HG03159 (cell line): ENCODE measurements at regions not wholly inside any gene's neighbourhood (a gene's known extent, or its start where the extent isn't known, plus 50 kb on each side); places are given as distances from the start of the nearest gene placed in this dataset.
"Not testable (repeated sequence)": the region's sequence is repeated elsewhere in the genome, so short reads cannot be mapped to it uniquely, and the experiment has no call there.

Experiments used
- ATAC-seq: cut with Tn5 transposase; IDR thresholded peaks from one replicate; pipeline ENCODE4 v1.9.1; 2021; ENCODE audit warnings: mild to moderate bottlenecking, moderate library complexity; ENCODE audit not compliant: unreplicated experiment

DNA sequence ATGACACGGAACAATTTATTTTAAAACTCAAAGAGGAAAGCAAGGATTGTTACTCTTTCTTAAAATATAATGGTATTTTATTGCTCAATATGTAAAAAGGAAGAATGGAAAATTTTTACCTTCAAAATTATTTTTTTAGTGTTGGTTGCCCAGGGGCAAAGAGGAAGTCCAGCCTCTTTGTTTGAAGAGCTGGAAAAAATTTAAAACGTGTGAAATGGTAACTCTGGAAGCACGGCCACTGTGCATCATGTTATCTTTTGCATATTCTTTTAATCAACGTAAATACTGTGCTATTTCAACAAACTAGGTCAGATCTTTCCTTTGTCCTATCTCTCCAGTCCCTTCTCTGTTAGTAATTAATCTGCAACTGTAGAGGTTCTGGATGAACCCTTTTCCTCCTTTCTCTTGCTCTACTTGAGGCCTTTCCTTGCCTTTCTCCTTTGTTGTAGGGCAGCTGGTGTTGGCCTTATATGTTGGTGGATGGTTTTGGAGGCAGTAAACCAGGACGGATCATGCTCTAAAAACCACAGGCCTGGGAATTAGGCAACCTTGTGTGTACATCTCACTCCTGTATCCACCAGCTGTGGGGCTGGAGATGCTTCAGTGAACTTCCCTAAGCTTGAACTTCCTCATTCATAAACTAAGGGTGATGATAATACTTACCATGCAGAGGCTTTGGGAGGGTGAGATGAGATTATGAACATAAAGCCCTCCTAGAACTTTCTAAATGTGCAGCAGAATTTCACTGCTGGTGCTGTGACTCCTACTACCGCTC lies 143.3 kb downstream of the PRL start:
- ATAC-seq = no peak

DNA sequence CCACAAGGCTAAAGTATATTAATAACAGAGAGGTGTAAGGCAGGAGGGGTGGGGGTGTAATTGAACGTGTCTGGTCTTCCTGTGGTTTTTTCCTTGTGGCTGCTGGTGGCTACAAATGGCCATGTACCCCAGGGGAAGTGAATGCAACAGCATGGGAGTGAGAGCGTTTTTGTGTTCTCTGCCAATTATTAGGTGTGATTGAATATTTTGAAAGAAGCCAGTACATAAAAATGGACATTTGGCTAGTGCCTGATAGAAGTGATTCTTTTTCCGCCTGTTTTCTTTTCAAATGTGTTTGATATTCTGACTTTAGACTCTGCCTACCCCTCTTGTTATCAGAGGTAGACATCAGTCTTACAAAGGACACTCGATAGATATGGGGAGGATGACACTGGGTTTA lies 141.3 kb downstream of the PRL start:
- ATAC-seq = no peak

DNA sequence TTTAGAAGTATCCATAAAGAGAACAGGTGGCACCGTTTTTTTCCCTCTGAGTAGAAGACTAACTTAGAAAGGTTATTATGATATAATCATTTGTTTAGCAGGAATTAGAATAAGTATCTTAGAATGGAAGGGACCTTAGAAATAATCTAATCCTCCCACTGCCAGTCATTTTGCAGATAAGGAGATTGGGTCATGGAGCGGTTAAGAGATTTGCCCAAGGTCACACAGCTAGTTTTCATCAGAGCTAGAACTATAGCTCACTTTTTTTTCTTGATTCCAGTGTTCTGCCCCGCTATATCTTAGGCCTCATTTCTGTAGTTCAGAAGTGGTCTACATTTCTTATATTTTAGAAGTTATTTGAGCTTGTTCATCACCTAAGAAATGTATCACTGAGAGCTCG lies 139.6 kb downstream of the PRL start:
- no peak for ATAC-seq

DNA sequence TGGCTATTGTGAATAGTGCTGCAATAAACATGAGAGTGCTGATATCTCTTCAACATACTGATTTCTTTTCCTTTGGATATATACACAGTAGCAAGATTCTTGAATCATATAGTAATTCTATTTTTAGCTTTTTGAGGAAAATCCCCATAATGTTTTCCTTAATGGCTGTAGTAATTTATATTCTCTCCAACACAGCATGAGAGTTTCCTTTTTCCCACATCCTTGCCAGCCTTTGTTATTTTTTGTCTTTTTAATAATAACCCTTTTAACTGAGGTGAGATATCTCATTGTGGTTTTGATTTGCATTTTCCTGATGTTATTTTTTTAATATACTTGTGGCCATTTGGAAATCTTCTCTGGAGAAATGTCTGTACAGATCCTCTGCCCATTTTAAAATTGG lies 132.6 kb downstream of the PRL start:
- no peak for ATAC-seq

DNA sequence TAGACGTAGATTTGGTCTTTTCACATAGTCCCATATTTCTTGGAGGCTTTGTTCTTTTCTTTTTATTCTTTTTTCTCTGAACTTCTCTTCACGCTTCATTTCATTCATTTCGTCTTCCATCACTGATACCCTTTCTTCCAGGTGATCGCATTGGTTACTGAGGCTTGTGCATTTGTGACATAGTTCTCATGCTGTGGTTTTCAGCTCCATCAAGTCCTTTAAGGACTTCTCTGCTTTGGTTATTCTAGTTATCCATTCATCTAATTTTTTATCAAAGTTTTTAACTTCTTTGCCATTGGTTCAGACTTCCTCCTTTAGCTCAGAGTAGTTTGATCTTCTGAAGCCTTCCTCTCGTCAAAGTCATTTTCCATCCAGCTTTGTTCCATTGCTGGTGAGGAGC lies 125.8 kb downstream of the PRL start:
- not testable (repeated sequence) for ATAC-seq

DNA sequence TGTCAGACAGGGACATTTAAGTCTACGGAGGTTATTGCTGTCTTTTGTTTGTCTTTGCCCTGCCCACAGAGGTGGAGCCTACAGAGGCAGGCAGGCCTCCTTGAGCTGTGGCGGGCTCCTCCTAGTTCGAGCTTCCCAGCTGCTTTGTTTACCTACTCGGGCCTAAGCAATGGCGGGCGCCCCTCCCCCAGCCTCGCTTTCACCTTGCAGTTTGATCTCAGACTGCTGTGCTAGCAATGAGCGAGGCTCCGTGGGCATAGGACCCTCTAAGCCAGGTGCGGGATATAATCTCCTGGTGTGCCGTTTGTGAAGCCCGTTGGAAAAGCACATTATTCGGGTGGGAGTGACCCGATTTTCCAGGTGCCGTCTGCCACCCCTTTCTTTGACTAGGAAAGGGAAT lies 125.0 kb downstream of the PRL start:
- not testable (repeated sequence) for ATAC-seq

DNA sequence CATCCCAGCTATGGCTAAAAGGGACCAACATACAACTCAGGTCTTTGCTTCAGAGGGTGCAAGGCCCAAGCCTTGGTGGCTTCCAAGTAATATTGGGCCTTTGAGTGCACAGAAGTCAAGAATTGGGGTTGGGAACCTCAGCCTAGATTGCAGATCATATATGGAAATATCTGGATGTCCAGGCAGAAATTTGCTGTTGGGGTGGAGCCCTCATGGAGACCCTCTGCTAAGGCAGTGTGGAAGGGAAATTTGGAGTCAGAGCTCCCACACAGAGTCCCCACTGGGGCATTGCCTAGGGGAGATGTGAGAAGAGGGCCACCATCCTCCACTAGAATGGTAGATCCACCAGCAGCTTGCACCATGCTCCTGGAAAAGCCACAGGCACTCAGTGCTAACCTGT lies 123.5 kb downstream of the PRL start:
- ATAC-seq = no peak

DNA sequence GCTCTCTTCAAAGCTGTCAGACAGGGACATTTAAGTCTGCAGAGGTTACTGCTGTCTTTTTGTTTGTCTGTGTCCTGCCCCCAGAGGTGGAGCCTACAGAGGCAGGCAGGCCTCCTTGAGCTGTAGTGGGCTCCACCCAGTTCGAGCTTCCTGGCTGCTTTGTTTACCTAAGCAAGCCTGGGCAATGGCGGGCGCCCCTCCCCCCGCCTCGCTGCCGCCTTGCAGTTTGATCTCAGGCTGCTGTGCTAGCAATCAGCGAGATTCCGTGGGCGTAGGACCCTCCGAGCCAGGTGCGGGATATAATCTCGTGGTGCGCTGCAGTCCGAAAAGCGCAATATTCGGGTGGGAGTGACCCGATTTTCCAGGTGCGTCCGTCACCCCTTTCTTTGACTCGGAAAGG lies 116.6 kb downstream of the PRL start:
- not testable (repeated sequence) for ATAC-seq

DNA sequence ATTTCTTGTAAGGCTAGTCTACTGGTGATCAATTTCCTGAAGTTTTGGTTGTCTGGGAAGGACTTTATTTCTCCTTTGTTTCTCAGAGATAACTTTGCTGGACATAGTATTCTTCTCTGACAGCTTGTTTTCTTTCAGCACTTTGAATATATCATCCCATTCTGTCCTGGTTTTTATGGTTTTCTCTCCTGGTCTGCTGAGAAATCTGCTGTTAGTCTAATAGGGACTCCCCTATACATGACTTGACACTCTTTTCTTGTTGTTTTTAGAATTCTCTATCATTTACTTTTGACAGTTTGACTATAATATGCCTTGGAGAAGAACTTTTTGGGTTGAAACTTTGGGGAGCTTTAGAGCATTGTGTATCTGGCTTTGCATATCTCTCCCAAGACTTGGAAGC lies 112.5 kb downstream of the PRL start:
- no peak for ATAC-seq

DNA sequence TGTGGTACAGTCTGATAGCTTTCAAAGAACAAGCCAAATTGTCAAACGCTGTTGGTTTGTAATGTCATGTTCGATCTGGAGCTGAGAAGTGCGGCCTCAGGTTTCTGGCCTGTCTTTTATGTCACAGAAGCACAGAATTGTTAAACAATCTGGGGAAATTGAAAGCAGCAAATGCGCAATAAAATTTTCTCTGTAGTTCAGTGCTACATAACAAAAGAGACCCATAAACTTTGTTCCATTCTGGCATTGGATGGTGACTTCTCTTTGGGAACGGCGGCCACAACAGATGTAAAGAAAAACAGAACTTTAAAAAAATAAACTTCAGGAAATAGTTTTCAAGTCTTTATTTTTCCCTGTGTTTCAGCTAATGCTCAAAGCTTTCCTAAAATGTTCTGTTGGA lies 106.9 kb downstream of the PRL start:
- ATAC-seq = no peak

DNA sequence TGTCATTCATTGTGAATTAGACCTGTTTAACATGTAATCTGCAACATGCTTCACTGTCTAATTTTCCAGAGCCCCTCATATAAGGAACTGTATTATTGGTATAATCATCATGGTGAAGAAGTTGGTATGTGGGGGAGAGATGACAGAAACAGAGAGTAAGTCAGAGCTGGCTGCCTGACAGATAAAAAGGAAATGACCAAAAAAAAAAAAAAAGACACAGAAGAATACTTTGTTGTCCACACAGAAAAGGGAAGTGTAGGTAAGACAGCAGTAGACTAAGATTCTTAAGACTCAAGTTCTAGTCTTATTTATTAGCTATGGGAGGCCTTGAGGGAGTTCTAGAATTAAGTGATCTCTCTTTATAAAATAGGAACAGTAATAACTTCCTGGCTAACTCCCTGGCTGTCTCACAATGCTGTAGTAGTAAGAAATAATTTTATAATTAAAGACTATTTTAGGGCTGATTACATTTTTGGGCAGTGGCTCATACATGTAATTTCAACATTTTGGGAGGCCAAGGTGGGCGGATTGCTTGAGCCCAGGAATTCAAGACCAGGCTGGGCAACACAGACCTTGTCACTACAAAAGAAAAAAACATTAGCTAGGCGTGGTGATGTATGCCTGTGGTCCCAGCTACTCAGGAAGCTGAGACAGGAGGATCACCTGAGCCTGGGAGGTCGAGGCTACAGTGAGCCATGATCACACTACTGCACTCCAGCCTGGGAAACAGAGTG lies 102.5 kb downstream of the PRL start:
- no peak for ATAC-seq

DNA sequence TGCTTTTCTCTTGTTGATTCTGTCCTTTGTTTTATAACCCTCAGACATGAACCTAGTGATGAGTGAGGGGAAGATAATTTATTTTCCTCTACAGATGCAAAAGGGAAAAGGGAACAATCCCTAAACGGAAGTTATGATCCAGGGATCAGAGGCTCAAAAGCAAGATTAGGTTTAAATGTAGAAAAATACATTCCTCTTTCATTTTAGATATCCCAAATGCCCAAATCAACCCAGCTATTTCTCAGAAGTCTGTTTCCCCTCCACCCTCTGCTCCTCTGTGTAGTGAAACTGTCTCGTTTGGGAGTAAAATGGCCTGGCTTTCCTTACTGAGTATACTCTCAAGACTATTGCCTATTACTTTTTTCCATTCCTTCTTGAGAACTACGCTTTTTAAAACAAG lies 97.1 kb downstream of the PRL start:
- ATAC-seq = no peak

DNA sequence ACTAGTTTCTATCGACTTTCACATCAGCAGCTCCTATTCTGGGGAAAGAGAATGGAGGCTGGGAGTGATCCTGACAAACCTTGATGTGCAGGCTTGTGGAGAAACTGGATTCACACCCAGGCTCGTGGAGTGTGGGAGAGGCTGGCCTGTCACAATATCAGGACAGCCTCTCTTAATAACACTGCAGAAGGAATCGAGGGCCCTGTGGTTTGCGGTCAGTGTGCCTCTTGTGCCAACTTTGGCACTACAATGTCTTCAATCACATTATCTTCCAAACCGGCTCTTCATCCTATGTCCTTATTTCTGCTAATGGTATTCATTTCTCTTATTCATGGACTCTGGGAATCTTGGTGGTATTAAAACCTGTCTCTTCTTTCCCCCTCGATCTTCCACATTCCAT lies 92.7 kb downstream of the PRL start:
- ATAC-seq = no peak

DNA sequence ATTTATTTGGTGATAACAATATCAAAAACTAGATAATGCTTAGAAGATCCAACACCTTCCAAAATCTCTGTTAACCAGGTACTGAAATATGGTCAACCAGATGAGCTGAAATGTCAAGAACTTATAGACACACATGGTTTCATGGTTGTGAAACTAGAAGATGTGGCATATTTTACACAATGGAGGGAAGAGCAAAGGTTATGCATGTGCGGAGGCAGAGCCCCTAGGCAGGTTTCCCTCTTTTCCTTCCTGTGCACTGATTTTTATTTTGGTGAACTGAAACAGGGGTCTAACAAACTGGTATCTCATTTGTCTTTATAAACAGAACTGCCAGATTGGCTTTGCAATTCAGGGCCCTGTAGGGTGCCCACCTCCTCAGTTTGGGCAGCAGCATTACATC lies 91.6 kb downstream of the PRL start:
- ATAC-seq = no peak

DNA sequence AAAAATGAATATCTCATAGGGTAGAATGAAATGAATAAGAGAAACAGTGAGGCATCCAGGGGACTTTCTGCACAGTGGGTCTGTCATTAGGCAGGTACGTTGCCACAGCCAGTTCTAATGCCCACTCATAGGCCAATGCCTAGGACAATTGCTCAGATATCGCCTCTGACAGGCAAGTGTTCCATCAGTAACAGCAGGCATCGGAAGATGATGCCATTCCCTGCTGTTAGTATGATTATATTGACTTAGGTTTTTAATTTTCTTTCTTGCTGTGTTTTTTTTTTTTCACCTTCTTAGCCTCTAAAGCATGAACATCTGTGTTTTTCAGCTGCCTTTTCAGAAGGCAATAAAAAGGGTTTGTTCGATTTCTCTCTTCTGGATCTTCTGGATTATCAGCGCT lies 90.7 kb downstream of the PRL start:
- ATAC-seq = no peak

DNA sequence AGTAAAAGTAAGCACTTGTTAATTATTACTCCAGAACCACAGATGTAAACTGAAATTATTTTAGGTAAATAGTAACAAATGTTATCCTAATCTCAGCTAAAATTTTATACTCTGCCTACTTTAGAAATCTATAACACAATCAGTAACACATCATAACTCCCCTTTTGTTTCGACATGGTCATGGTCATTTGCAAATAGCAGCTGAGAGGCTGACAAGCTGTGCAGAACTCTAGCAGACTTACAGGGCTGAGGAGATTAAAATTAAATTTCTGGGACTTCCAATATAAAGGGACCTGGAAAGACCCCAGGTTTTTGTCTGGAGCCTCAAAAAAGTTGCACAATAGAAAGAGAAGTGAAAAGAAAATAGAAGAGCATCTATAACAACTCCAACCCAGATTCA lies 88.8 kb downstream of the PRL start:
- no peak for ATAC-seq

DNA sequence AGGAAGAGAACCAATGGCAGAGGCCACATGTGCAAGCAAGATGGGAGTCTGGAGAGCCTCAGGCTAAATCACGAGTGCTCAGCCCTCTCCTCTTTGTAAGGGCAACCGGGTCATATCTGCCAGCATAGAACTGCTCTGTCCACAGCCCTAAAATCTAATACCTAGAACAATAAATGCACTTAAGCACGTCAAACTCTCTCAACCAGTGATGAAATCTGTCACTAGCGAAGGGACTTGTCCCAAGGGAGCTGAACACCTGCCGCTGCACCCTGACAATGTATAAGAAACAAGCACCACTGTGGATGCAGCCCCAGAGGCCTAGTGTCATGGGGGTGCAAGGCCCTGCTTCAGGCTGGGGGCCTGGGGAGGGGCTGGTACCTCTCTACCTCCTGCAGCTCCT lies 82.5 kb downstream of the PRL start:
- ATAC-seq = no peak

DNA sequence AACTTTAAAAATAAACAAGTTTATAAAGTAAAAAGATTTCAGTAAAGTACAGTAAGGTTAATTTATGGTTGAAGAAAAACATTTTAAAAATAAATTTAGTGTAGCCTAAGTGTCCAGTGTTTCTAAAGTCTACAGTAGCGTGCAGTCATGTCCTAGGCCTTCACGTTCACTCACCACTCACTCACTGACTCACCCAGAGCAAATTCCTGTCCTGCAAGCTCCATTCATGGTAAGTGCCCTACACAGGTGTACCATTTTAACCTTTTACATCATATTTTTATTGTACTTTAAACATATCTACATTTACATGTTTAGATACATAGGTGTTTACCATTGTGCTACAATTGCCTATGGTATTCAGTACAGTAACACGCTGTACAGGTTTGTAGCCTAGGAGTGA lies 81.4 kb downstream of the PRL start:
- not testable (repeated sequence) for ATAC-seq

DNA sequence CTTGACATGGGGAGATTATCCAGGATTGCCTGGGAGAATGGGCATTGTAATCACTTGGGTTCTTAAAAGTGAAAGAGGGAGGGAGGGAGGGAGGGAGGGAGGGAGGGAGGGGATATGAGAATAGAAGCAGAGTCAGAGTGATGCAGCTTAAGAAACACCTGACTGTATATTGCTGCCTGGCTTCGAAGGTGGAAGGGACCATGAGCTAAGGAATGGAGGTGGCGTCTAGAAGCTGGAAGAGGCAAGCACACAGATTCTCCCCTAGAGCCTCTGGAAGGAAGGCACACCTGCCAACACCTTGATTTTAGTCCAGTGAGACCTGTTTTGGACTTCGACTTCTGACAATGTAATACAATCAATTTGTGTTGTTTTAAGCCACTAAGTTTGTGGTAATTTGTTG lies 78.4 kb downstream of the PRL start:
- no peak for ATAC-seq

DNA sequence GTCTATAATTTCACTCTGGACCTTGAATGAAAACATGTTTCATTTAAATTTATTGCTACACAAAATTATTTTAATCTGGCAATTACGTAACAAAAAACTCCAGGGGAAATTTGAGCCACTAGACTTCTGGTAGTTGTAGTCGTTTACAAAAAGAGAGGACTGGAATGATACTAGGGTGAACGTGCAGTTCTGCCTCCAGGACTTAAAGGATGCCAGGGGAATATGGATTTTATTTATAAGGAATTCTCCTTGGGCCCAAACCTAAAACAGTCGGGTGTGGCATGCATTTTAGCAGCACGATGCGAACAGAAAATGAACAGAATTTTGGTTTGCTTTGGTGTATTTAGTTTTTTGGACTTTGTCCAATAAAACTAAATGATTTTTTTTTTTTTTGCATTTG lies 76.9 kb downstream of the PRL start:
- ATAC-seq = no peak

DNA sequence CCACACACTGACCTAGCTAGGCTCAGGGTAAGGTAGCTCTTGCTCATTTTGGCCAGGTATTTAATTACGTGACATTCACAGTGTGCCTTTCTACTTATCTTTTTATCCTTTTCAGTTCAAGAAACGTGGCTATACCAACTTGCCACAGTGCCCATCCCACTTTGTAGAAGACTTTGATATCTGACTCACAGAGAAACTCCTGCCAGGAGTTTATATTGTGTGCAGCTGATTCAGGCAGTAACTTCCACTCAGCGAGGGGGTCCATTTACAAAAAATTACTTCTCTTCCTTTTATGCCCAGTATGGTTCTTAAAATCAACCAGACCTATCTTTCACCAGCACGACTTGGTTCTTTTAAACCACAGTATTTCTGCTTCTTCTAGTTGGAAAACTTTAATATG lies 75.6 kb downstream of the PRL start:
- no peak for ATAC-seq

DNA sequence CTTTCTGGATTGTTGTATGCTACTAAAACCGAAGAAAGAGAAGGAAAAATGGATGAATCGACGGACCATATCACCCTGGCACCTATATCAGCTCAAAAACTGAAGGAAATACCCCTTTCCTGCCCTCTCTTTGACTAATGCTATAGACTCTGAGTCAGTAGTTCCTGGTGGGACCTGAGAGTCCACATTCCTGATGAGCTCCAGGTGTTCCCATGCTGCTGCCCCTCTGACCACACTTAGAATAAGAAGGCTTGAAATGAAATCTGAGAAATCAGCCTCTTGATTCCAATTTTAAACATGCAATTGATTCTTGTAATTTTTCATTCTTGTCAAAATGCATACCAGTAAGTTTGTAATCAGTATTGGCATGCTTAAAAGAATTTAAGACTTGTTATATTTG lies 75.2 kb downstream of the PRL start:
- ATAC-seq = no peak

DNA sequence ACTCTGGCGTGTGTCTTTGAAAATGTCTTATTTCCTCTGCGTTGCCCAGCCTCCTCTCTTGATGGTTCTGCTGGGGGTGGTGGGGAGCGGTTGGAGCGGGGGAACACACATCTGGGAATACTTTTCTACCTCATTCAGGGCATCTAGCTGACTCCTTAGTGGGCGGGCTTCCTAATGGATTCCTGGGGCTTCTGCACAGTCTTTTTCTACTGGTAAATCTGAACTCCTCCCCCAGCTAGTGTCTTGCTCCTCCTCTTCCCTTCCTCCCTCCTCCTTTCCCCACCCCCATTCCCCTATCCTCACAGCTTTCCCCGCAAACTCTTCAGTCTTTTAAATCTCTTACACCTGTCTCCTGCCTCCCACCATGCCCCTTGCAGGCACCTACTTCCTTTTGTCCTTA lies 74.4 kb downstream of the PRL start:
- no peak for ATAC-seq
